HG02973 (cell line): ENCODE measurements at regions not wholly inside any gene's neighbourhood (a gene's known extent, or its start where the extent isn't known, plus 50 kb on each side); places are given as distances from the start of the nearest gene placed in this dataset.
"Not testable (repeated sequence)": the region's sequence is repeated elsewhere in the genome, so short reads cannot be mapped to it uniquely, and the experiment has no call there.

Source experiments
- ATAC-seq: cut with Tn5 transposase; IDR thresholded peaks from one replicate; pipeline ENCODE4 v1.9.1; 2021; ENCODE audit warnings: moderate library complexity; ENCODE audit not compliant: unreplicated experiment

DNA sequence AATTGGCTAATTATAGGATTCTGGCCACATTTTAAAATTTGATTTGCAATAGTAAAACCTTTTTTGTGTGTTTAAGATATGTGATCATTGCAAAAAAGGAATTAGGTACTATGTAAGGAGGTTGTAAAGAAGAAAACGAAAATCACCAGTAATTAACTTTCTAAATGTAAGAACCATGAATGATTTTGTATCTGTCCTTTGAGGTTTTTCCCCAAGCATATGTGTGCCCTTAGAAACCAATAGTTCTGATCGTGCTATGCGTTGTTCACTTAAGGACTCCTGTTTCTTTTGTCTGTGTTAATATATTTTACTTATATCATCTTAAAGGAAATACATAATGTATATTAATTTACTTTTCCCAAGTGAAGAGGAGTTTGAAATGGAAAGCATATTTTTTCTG is 410.2 kb downstream of the PSAT1 start:
- ATAC-seq = peak; percentile 44

DNA sequence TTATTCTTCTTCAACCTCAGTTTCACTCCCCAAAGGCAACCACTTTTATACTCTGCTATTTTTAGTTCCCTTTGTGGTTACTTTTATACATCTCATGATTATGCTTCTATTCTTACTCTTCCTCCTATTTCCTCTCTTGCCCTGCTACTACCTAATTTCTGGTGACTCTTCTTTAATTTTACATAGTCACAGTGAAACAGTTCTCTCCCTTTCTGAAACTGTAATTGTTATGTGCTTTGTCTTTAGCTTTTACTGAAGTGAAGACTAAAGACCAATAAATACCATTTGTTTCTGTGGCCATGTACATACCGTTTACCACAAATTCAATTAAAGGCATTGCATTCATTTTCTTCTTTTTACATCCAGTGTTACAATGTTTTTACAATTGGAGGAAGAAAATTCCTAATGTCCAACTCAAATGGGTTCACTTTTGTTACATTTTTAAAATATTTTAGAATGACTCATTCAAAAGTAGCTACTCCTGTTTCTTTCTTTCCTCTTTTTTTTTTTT is 410.6 kb downstream of the PSAT1 start:
- ATAC-seq = peak; percentile 96

DNA sequence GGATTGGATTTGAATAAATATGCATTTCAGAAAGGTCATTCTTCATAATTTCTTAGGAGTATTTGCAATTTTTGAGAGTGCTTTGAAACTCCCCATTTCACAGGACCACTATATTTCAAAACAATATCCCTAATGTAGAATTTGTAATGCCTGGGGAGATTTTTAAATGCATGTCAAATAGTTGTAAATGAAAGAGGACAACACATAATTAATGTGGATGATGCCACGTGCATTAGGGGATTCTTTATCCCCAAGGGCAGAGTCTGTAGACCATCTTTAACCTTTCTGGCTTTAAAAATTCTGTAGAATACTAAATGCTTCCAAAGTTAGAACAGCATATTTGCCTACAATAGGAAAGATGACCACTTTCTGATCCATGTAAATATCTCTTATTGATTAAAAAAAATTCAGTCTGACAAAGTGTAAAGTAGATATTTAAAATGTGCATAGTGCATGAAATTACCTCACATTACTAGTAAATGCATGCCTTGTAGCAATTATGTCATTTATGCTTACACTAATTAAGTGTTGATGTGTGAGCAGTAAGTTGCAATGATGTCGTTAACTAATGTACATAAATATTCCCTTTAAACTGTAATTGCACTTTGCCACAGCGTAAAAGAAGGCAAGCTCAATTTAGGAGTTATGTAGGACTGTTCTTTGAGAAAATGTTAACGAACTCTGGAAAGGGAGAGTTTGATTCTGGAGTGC is 416.1 kb downstream of the PSAT1 start:
- no peak for ATAC-seq

DNA sequence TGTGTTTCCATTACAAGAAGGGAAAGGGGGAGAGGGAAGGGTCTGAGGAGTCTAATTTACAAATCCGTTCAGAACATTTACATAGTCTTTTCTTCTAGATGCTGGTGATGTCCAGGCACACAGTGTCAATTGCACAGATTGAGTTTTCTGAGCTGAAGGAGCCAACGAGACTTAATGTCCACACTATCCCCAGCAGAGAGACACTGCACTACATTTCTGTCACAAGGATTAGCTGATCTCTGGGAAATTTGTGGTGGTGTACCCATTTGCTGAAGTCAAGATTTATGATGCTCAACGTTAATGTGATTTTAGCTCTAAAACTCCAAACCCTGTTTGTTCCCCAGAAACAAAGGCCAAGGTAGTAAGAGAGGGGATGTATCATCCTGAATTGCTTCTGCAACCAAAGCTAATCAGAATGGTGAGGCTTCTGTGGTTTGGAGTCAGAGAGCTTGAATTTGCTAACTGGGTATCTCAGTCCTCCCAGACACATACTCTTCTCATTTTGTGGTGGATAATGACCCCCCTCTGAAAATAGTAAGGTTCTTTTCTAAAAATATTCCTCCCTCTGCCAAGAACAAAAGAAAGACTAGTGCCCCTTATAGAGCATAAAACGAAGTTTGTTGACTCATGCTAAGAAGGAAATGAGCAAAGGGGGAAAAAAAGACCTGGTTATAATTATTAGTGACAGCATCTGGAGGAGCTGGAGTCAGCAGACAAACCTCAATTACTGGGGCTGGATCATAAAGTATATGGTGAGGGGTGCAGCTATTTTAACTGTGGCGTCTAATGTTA is 416.9 kb downstream of the PSAT1 start:
- no peak for ATAC-seq

GRCh38 chr9:78714576-78714975 is 417.7 kb downstream of the PSAT1 start:
- no peak for ATAC-seq

- not testable (repeated sequence) for ATAC-seq
These were observed 422.1 kb downstream of the PSAT1 start for GRCh38 chr9:78719029-78719428.

DNA sequence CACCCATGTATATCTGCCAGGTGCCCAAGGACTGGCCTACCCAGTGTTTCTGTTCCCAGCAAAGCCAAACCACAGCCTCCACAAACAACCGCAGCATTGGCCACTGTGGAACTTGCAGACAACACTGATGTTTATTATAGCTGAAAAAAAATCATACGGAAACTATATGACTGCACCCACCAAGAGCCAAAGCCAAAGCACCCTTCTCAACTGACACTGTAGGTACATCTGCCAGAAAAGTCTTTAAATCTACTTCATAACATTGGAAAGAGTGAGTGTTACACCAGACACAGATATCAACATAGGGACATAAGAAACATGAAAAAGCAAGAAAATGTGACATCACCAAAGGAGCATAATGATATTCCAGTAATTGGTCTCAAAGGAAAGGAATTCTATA is 428.0 kb downstream of the PSAT1 start:
- ATAC-seq = no peak

DNA sequence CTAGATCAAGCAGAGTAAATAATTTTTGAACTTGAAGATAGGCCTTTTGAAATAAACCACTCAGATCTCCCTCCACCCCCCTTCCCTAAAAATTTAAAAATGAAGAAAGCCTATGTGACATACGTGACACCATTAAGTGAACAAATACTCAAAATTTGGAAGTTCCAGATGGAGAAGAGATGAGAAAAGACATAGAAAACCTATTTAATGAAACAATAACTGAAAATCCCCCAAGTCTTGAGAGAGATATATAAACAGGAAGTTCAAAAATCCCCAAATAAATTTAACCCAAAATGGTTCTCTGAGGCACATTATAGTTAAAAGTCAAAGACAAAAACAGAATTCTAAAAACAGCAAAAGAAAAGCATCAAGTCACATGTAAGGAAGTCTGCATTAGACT is 428.6 kb downstream of the PSAT1 start:
- no peak for ATAC-seq

GRCh38 chr9:78745331-78745730 is 448.4 kb downstream of the PSAT1 start:
- no peak for ATAC-seq

DNA sequence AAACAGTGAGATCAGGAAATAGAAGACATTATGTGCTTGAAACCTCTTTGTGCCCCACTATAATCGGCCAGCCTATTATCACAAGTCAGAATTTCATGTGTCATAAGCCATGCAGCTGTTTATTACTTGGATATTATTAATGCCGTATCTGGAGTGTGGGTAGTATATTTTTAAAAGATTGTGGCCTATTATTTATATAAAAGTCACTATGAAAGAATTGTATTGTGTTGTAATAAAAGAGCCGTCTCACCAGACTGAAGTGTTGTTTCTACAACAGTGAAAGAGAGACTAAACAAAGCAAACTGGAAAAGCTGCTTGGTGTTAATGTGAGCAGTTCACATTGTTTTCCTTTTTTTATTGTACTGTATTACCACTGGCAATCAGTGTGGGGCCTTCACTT is 449.1 kb downstream of the PSAT1 start:
- ATAC-seq = no peak

DNA sequence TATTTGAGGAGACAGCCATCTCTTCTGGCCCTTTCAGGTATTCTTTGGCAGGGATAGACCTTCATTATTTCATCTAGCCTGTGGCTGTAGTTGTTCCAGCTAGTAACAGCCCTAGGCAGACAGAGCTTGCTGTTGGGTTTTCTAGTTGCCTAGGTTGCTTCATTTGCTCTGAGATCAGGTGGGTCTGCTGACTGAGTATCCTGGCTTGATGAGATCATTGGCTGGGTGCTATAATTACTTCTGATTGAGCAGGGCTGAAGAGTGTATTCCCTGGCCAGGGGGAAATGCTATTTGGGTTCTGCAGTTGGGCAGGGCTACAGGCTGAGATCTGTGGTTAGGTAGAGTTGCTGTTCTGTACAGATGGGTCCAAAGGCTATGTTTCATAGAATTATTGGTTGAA is 456.1 kb downstream of the PSAT1 start:
- no peak for ATAC-seq

DNA sequence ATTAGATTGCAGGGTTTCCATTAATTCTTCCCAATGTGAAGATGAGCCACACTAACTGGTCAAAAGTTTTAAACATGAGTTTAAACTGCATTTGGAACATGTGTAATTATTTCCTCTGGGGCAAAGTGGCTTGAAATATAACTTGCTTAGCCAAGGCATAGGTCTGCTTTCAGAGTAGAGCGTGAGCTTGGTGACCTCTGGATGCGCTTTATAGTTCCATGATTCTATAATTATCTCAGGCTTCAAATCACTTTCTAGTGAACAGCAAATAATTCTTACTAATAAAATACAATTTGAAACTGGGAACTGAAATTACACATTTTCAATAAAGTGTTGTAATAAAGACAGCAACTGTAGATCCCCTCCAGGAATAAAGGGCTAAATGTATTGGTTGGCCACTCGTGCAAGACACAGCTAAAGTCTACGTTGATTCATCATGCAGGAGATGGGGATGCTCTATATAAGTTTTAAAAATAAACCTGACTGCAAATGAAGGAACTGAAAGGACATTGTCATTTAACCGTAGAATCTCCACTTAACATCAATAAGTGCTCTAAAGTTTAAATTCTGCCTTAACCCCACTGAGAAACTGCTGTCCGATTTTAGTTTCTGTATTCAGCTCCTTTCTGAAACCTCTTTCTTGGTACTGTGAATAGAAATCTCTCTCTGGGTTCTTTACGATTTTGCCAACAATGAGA is 460.0 kb downstream of the PSAT1 start:
- peak; percentile 76 for ATAC-seq

DNA sequence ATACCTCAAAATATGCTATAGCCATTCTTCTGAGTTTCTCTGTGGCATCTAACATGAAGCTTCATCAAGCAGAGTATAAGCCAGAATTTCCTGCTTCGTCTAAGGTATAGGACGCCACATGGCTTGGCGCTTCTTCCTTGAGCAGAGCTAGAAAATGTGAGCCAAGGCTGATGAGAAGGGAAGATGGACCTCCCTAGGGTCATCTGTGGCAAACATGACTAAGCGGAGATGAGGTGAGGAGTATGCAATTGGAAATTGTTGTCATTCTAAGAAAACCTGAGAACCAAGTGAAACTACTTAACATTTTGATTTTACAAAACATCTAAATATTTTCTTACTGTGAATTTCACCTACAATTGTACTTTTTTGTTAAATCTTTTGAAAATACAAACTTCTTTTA is 466.5 kb downstream of the PSAT1 start:
- ATAC-seq = no peak

DNA sequence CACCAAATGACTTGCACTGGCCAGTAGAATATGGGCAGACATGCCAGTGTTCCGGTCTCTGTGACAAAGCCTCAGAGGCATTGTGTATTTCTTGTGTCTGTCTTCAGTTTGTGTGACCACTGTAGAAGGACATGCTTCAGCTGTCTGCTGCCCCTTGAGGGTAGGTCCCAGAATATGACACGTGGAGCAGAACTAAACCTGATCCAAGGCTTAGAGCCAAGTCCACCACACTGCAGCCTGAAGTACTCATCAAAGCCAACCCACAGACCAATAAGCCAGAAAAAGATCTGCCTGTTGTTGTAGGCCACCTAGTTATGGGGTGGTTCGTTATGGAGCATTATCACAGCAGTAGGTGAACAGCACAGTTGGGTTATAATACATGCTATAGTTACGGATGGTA is 468.9 kb downstream of the PSAT1 start:
- no peak for ATAC-seq

DNA sequence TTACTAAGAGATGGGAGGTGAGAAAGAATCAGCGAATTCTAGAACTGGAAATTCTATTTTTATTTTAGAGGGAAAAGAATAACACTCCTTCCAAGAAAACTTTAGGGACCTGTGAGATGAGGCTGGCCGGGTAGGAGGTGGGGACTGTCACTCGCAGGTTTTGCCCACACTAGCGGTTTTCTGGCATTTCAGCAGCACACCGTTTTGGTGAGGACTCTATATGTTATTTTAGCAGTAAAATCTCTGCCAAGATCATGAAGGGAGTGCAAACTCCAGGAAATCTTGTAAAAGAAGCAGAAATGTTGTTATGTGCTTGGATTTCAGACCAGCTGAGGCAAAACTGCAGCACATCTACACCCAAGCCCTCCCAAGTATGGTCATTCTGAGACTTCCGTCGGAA is 470.6 kb downstream of the PSAT1 start:
- no peak for ATAC-seq

DNA sequence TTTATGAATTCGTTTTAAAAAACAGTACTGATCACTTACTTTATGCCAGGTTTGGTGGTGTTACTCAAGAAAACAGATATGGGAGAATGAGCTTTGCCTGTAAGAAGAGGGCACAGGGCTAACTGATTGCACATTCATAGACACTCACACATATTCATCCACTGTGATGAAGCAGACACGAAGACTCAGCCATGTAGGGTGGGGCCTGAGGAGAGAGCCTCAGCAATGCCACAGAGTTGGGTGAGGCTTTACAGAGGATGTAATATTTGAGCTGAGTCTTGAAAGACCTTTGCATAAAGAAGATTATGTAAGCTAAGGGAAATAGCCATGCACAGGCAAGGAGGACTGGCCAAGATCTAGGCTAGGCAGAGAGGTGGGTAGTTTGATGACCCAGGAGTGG is 472.8 kb downstream of the PSAT1 start:
- no peak for ATAC-seq

GRCh38 chr9:78775211-78775610 is 478.3 kb downstream of the PSAT1 start:
- ATAC-seq = no peak

GRCh38 chr9:78775696-78776295 is 478.9 kb downstream of the PSAT1 start:
- no peak for ATAC-seq

GRCh38 chr9:78777747-78778146 is 480.8 kb downstream of the PSAT1 start:
- no peak for ATAC-seq

DNA sequence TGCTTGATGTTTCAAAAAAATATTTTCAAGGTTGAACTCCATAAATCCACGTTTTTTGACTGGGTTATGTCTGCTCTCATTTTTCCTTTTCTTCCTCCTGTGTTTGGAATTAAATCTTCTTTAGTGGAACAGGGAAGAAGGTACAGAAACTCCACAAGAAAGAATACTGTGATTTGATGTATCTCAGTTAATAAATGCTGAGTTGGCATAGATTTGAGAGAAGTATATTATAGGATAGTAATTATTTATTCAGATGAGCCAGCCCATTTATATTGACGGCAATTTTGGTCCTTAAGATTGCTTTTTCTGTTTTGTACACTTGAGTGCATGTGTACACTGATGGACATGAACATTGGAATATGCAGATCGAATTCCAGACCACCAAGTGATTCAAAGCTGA is 481.4 kb downstream of the PSAT1 start:
- ATAC-seq = no peak

GRCh38 chr9:78778861-78779374 is 482.0 kb downstream of the PSAT1 start:
- no peak for ATAC-seq
